NCI-H524 treated with DMSO at 0.1 percent for 48 hours (cell line): ENCODE measurements at regions not wholly inside any gene's neighbourhood (a gene's known extent, or its start where the extent isn't known, plus 50 kb on each side); places are given as distances from the start of the nearest gene placed in this dataset.

Source experiments
- DNase-seq: peaks from one replicate; lab custom pipeline; 2025; lab: John Stamatoyannopoulos, UW

DNA sequence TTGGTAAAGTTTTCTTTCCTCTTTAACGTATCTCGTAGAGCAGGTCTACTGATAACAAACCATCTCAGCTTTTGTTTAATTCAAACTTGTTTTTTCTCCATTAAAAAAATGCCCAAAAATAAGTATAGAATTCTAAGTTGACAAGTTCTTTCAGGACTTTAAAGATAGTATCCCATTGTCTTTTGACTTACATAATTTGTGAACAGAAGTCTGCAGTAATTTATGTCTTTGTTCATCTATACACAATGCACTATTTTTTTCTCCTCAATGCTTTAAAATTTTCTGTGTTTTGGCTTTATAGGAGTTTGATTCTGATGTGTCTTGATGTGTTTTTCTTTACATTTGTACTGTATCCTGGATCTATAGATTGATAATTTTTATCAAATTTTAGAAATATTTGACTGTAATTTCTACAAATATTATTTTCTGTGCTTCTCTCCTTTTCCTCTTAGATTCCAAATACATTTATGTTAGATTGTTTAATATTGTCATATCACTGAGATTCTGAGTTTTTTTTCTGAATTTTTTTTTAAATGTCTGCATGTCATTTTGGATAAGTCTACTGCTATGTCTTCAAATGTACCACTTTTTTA lies 143.3 kb downstream of the FTCDNL1 start:
- no peak for DNase-seq

GRCh38 chr2:199705538-199705937 lies 145.5 kb downstream of the FTCDNL1 start:
- no peak for DNase-seq

GRCh38 chr2:199704358-199705238 lies 146.4 kb downstream of the FTCDNL1 start:
- DNase-seq: no peak

GRCh38 chr2:199703199-199703598 lies 147.8 kb downstream of the FTCDNL1 start:
- no peak for DNase-seq

GRCh38 chr2:199697469-199697868 lies 153.5 kb downstream of the FTCDNL1 start:
- no peak for DNase-seq

DNA sequence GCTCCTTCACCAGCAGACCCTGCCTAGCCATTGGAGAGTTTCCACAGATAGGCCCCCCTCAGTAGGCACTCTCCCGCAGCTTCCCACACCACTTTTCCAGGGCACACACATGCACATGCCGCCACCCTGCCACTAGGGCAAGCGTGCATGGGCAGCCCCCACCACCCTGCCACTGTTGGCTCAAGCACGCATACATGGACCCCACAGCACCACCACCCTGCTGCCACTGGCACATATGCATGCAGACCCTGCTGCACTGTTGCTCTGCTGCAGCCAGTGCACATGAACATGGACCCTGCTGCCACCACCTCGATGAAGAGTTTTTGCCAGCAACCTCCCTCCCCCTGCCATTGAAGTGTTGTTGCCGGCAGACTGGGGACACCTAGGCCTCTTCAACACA lies 154.9 kb downstream of the FTCDNL1 start:
- no peak for DNase-seq

DNA sequence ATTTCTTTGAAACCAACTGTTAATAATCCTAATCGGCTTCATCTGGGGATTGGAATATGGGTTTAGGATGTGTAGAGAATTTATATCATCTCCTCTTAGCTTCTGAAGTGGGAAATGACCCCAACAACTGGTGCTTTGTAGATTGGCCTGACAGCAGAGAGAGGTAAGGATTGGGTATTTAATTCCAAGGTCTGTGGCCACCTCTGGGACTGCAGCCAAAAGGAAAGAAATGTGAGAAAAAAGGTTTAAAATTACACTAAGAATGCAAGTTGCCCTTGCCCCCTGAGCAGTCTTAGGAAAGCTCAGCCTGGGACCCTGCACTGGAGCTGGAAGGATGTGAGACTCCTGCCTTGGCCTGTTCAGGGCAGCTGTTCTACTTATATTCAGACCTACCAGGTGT lies 157.1 kb downstream of the FTCDNL1 start:
- DNase-seq: no peak

GRCh38 chr2:199692489-199692888 lies 158.5 kb downstream of the FTCDNL1 start:
- no peak for DNase-seq

GRCh38 chr2:199690225-199690624 lies 160.8 kb downstream of the FTCDNL1 start:
- DNase-seq: no peak

DNA sequence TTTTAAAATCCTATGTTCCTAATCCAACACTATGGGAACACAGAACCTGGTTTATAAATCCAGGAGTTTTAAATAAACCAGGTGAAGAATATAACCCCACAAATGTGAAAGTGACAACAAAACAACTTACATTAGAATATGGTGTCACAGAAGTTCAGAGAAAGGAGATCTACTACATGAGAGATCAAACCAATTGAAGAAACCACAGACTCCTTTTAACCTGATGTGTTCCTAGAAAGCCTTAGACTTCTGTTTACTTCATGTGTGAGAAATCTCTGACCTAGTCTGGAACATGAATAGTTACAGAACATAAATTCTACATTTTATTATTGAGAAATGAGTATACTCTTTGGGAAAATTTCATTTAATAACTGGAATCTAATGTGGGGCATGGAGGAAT lies 165.3 kb downstream of the FTCDNL1 start:
- DNase-seq: no peak

- no peak for DNase-seq
Observed at GRCh38 chr2:199684832-199685231, 166.2 kb downstream of the FTCDNL1 start.

DNA sequence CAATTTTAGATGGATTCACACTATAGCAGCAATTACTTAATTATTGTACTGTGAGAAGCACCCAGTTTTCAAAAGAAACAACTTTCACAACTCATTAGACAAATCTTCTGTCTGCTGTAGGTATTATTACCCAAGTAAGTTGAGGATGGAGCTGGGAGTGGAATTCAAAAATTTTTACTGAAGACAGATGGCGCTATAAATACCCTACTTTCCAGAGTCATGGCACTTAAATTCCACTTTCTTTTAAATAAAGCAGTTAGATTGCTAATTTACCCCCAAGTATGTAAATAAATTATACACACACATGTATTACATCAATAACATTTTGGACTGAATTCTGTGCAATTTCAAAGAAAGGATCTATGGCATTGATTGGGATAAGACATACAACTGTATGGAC lies 166.8 kb downstream of the FTCDNL1 start:
- DNase-seq: no peak

GRCh38 chr2:199682001-199682400 lies 169.0 kb downstream of the FTCDNL1 start:
- no peak for DNase-seq

- DNase-seq: no peak
Observed at GRCh38 chr2:199680482-199680881, 170.5 kb downstream of the FTCDNL1 start.

GRCh38 chr2:199679883-199680282 lies 171.1 kb downstream of the FTCDNL1 start:
- no peak for DNase-seq

GRCh38 chr2:199677881-199678280 lies 173.1 kb downstream of the FTCDNL1 start:
- DNase-seq: no peak

DNA sequence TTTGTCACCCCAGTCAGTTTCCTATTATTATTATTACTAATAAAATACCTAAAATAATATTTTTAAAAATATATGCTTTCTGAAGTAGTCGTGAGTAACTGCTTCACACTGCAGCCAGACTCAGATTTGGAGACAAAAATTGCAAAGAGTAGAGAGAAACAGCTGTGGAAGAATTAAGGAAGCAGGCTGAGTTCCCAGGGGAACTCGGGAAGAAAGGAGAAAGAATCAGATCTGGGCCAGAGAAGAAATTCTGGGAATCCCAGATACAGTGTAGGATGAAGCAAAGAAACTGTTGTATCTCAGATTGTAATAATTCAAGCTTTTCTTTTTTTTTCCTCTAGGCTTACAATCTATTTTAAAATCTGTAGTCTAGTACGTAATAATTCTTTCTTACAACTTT lies 182.3 kb downstream of the FTCDNL1 start:
- no peak for DNase-seq

DNA sequence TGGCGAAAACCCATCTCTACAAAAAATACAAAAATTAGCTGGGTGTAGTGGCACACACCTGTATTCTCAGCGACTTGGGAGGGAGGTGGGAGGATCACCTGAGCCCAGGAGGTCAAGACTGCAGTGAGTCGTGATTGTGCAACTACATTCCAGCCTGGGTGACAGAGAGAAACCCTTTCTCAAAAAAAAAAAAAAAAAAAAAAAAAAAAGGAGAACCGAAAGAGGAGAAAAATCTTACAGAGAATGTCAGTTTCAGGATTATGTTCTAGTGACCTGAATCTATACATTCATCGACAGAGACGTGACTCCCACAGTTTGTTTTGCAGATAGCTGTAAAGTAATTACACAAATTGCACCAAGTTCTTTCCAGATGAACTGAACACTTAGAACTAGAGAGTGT lies 187.8 kb downstream of the FTCDNL1 start:
- DNase-seq: no peak

GRCh38 chr2:199662255-199662654 lies 188.7 kb downstream of the FTCDNL1 start:
- no peak for DNase-seq

- DNase-seq: no peak
Observed at GRCh38 chr2:199660167-199660566, 190.8 kb downstream of the FTCDNL1 start.

DNA sequence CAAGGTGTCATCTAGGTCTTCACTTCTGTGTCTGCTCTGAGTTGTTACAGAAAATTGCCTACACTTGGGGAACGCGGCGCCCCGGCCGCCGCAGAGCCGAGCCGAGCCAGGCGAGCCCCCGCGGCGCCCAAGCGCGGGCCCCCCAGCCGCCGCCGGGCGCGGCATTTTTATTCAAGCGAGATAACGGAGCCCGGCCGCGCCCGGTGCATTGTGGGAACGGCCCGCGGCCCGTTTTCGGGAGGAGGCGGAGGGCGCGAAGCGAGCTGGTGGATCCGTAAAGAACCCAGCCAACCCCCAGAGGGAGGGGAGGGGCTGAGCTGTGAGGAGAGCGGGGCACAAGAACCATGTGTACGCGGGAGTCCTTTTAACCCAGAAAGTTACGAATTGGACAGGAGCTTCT lies 191.8 kb downstream of the FTCDNL1 start:
- no peak for DNase-seq

- DNase-seq: no peak
Observed at GRCh38 chr2:199646439-199646838, 188.7 kb upstream of the SATB2 start.

GRCh38 chr2:199631129-199631528 lies 173.4 kb upstream of the SATB2 start:
- no peak for DNase-seq

- no peak for DNase-seq
Observed at GRCh38 chr2:199629301-199629700, 171.6 kb upstream of the SATB2 start.
